Neuronal stem cell (in vitro differentiated cells): ENCODE measurements at regions not wholly inside any gene's neighbourhood (a gene's known extent, or its start where the extent isn't known, plus 50 kb on each side); places are given as distances from the start of the nearest gene placed in this dataset.

ENCODE experiments used
- DNase-seq: peaks from one replicate; pipeline ENCODE4 v3.0.0-alpha.2; 2013; ENCODE audit warnings: low spot score
- H2AFZ ChIP-seq: one replicate; pipeline ENCODE4 v1.6.1; 2013; ENCODE audit warnings: mild to moderate bottlenecking, low read length, inconsistent platforms
- H2AK5ac ChIP-seq: 2 replicates; pipeline ENCODE4 v1.6.1; 2013; ENCODE audit warnings: low read depth, mild to moderate bottlenecking, inconsistent platforms, low read length, moderate library complexity, mixed read lengths
- H2BK120ac ChIP-seq: 2 replicates; pipeline ENCODE4 v1.6.1; 2013; ENCODE audit warnings: low read depth, mild to moderate bottlenecking, inconsistent platforms, low read length, moderate library complexity, mixed read lengths
- H2BK12ac ChIP-seq: one replicate; pipeline ENCODE4 v1.6.1; 2013; ENCODE audit warnings: low read length, inconsistent platforms
- H2BK15ac ChIP-seq: 2 replicates; pipeline ENCODE4 v1.6.1; 2013; ENCODE audit warnings: mild to moderate bottlenecking, low read length, inconsistent platforms, mixed read lengths
- H2BK5ac ChIP-seq: one replicate; pipeline ENCODE4 v1.6.1; 2013; ENCODE audit warnings: inconsistent platforms, mild to moderate bottlenecking, low read length, moderate library complexity
- H3K14ac ChIP-seq: one replicate; pipeline ENCODE4 v1.6.1; 2013; ENCODE audit warnings: low read length, inconsistent platforms
- H3K18ac ChIP-seq: 2 replicates; pipeline ENCODE4 v1.6.1; 2013; ENCODE audit warnings: low read length, inconsistent platforms
- H3K23ac ChIP-seq: 2 replicates; pipeline ENCODE4 v1.6.1; 2013; ENCODE audit warnings: low read depth, mild to moderate bottlenecking, mixed read lengths, low read length, inconsistent platforms; ENCODE audit not compliant: poor library complexity
- H3K27ac ChIP-seq: replicated peaks from 3 replicates; pipeline ENCODE4 v1.5.1; 2013; ENCODE audit warnings: low read length, inconsistent platforms
- H3K27me3 ChIP-seq, 3 experiments: 2 replicates each; pipeline ENCODE4 v1.6.1; 2013; ENCODE audit warnings: low read length in 3 of 3, mild to moderate bottlenecking in 2 of 3, inconsistent platforms in 1 of 3, low read depth in 1 of 3, mixed read lengths in 1 of 3, moderate library complexity in 1 of 3; ENCODE audit not compliant: control insufficient read depth in 3 of 3, insufficient read depth in 3 of 3
- H3K36me3 ChIP-seq, 2 donors: replicated peaks in 1 of 2; 2 replicates each; pipeline ENCODE4 v1.6.1; 2013; ENCODE audit warnings: low read length in 2 of 2; ENCODE audit not compliant: control insufficient read depth in 2 of 2, insufficient read depth in 2 of 2
- H3K4ac ChIP-seq: 2 replicates; pipeline ENCODE4 v1.6.1; 2013; ENCODE audit warnings: inconsistent platforms, mild to moderate bottlenecking, low read length, moderate library complexity
- H3K4me1 ChIP-seq, 2 donors: 1 replicate in 1 of 2; 2 replicates in 1 of 2; pipeline ENCODE4 v1.6.1; 2013; ENCODE audit warnings: low read length in 2 of 2, low read depth in 1 of 2; ENCODE audit not compliant: control insufficient read depth in 2 of 2, insufficient read depth in 1 of 2
- H3K4me2 ChIP-seq: one replicate; pipeline ENCODE4 v1.6.1; 2013; ENCODE audit warnings: mild to moderate bottlenecking, low read length, inconsistent platforms; ENCODE audit not compliant: insufficient read depth, poor library complexity, severe bottlenecking
- H3K4me3 ChIP-seq, 2 donors: 2 replicates each; pipeline ENCODE4 v1.5.1; 2013; ENCODE audit warnings: low read length in 2 of 2, mild to moderate bottlenecking in 2 of 2, inconsistent platforms in 1 of 2, moderate library complexity in 1 of 2
- H3K79me1 ChIP-seq: one replicate; pipeline ENCODE4 v1.6.1; 2013; ENCODE audit warnings: low read depth, mild to moderate bottlenecking, inconsistent platforms, low read length, moderate library complexity
- H3K9ac ChIP-seq: one replicate; pipeline ENCODE4 v1.6.1; 2013; ENCODE audit warnings: mild to moderate bottlenecking, low read depth, low read length, inconsistent platforms; ENCODE audit not compliant: poor library complexity
- H3K9me3 ChIP-seq, 2 donors: replicated peaks in 1 of 2; 2 replicates each; pipeline versions ENCODE3 to v1.6.1; 2013; ENCODE audit warnings: low read length in 2 of 2, mild to moderate bottlenecking in 2 of 2, inconsistent platforms in 1 of 2, low read depth in 1 of 2, mixed read lengths in 1 of 2, moderate library complexity in 1 of 2; ENCODE audit not compliant: control insufficient read depth in 2 of 2, insufficient read depth in 1 of 2
- H4K8ac ChIP-seq: one replicate; pipeline ENCODE4 v1.6.1; 2013; ENCODE audit warnings: low read depth, mild to moderate bottlenecking, inconsistent platforms, low read length, moderate library complexity
- H4K91ac ChIP-seq: one replicate; pipeline ENCODE4 v1.6.1; 2013; ENCODE audit warnings: low read length, low read depth, mild to moderate bottlenecking, inconsistent platforms; ENCODE audit not compliant: poor library complexity
- WGBS, 2 donors: extraction: QIAGEN DNeasy Blood & Tissue Kit; methylation state at CpG; one replicate each; pipeline ENCODE4 v1.1.7; 2013; ENCODE audit warnings: missing lambda C conversion rate in 2 of 2, mixed read lengths in 1 of 2; ENCODE audit not compliant: insufficient read length in 2 of 2, insufficient replicate concordance in 1 of 2; ENCODE audit errors: extremely low coverage in 2 of 2; 5-methylcytosine and 5-hydroxymethylcytosine counted together

DNA sequence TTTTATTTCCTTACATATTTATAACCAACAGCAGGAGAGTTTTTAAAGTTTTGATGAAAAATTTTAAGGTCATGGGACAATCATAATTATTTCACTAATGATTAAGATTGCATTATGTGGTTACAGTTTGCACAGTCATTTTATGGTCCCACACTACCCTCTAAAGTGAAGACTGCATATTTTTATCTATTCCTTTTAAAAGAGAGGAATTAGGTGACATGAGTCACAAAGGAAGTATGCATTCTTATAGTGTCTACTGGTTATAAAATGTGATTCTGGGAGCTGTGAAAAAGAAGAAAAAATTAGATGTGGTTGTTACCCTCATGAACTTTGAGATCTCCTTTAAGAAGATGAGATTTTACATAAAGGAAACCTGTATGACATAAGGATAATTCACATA, 87.9 kb upstream of the GRIA1 start:
- no peak overlapping the region for H3K18ac ChIP-seq
- no peak overlapping the region for H3K4ac ChIP-seq
- no peak overlapping the region for H3K9ac ChIP-seq
- H3K14ac ChIP-seq, result no peak overlapping the region
- H4K8ac ChIP-seq, result no peak overlapping the region
- no peaks in the 10 kb centered on the region for H3K36me3 ChIP-seq
- no peak for DNase-seq
- no peak overlapping the region for H2AFZ ChIP-seq
- no peak overlapping the region for H3K27ac ChIP-seq
- H3K4me1 ChIP-seq, result peaks cover 6% of the 10 kb centered on the region in 2 donors
- no peak overlapping the region for H4K91ac ChIP-seq
- H2AK5ac ChIP-seq, result no peak overlapping the region
- no peaks in the 10 kb centered on the region for H3K79me1 ChIP-seq
- no peak overlapping the region for H3K4me2 ChIP-seq
- H3K9me3 ChIP-seq, result no peaks in the 10 kb centered on the region
- no peaks in the 10 kb centered on the region for H3K27me3 ChIP-seq
- no peak overlapping the region for H3K4me3 ChIP-seq
- H3K23ac ChIP-seq, result no peak overlapping the region
- no peak overlapping the region for H2BK120ac ChIP-seq
- no peak overlapping the region for H2BK5ac ChIP-seq
- no peak overlapping the region for H2BK12ac ChIP-seq
- no peak overlapping the region for H2BK15ac ChIP-seq

DNA sequence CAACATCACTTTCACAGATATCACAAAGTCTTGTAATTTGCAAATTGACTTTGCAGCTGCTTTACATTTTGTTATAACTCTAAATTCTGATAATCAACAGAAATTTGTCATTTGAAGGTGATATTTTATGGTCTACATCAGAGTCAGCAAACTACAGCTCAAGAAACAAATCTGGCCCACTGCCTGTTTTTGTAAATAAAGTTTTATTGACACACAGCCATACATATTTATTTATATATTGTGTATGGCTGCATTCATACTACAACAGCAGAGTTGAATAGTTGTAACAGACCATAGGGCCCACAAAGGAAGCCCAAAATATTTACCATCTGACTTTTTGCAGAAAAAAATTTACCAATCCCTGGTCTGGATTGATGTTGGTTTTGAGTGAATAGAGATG, 87.0 kb upstream of the GRIA1 start:
- Histone ChIP-seq H3K4ac (no peak overlapping the region), H3K27me3 (no peaks in the 10 kb centered on the region), H2AFZ (no peak overlapping the region), H3K9ac (no peak overlapping the region), H3K4me1 (peaks cover 6% of the 10 kb centered on the region in 2 donors), H2BK15ac (no peak overlapping the region), H4K8ac (no peak overlapping the region), H2BK5ac (no peak overlapping the region), H3K4me3 (no peak overlapping the region), H2AK5ac (no peak overlapping the region), H3K9me3 (no peaks in the 10 kb centered on the region), H2BK120ac (no peak overlapping the region), H3K79me1 (no peaks in the 10 kb centered on the region), H3K4me2 (no peak overlapping the region), H3K14ac (no peak overlapping the region), H3K27ac (no peak overlapping the region), H2BK12ac (no peak overlapping the region), H4K91ac (no peak overlapping the region), H3K18ac (no peak overlapping the region), H3K36me3 (no peaks in the 10 kb centered on the region), H3K23ac (no peak overlapping the region)
- no peak for DNase-seq

DNA sequence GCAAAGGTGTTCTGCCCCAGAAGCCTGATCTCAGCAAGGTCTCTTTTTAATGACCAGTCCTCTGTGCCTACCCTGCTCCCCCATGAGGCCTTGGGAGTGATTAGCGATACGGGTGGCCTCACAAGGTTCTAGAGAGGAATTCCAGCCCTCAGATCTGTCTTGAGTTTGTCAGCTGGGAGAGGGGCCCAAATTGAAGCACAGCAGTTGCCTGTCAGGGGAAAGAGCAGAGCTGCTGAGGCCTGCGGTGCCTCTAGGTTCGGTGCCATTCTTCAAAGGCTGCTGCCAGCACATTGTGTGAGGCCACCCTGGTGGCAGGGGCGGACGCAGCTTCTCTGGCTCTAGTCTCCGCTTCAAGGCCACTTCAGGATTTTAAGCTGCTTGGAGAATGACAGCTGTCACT, 85.7 kb upstream of the GRIA1 start:
- Histone ChIP-seq H3K14ac (no peak overlapping the region), H3K18ac (peak overlapping the region; percentile 17), H4K91ac (no peak overlapping the region), H3K9me3 (no peaks in the 10 kb centered on the region), H3K79me1 (no peaks in the 10 kb centered on the region), H3K27me3 (no peaks in the 10 kb centered on the region), H3K36me3 (no peaks in the 10 kb centered on the region), H3K4ac (no peak overlapping the region), H2AFZ (peak overlapping the region; percentile 83), H2BK120ac (no peak overlapping the region), H2BK5ac (no peak overlapping the region), H2AK5ac (no peak overlapping the region), H3K4me3 (no peak overlapping the region), H3K4me2 (no peak overlapping the region), H2BK15ac (no peak overlapping the region), H3K4me1 (peaks cover 6% of the 10 kb centered on the region in 2 donors), H3K23ac (no peak overlapping the region), H4K8ac (no peak overlapping the region), H3K9ac (no peak overlapping the region), H2BK12ac (no peak overlapping the region), H3K27ac (no peak overlapping the region)
- peak; percentile 12 for DNase-seq
- no CpG with 5 or more reads among the region's 7 CpGs for WGBS, 2 donors

DNA sequence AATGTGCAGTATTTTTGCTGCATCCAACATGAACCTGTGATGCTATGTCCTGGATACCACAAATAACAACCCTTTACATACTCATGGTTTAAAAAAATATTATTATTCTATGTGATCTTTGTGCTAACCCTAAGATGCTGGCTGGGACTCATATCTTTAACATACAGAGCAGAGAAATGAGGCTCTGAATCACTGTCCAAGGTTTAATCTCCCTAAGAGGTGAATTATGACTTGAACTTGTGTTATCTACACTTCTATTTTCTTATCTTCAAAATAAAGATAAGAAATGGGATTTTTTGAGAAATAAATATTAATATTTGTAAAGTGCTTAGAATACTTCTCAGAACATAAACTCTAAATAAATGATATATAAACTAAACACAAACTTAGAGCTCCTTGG, 68.8 kb upstream of the GRIA1 start:
- Histone ChIP-seq H3K36me3 (no peaks in the 10 kb centered on the region), H3K9me3 (no peaks in the 10 kb centered on the region), H2BK12ac (no peak overlapping the region), H4K91ac (no peak overlapping the region), H3K79me1 (no peaks in the 10 kb centered on the region), H3K4me2 (no peak overlapping the region), H3K23ac (no peak overlapping the region), H2AK5ac (no peak overlapping the region), H3K14ac (no peak overlapping the region), H3K4me3 (no peak overlapping the region), H2BK5ac (no peak overlapping the region), H4K8ac (no peak overlapping the region), H3K4me1 (peaks cover 1 to 2% of the 10 kb centered on the region in 2 donors), H3K4ac (no peak overlapping the region), H3K27ac (no peak overlapping the region), H2BK120ac (no peak overlapping the region), H2AFZ (no peak overlapping the region), H2BK15ac (no peak overlapping the region), H3K27me3 (no peaks in the 10 kb centered on the region), H3K9ac (no peak overlapping the region), H3K18ac (no peak overlapping the region)
- DNase-seq, result no peak
